HG03196 (cell line): ENCODE measurements at regions not wholly inside any gene's neighbourhood (a gene's known extent, or its start where the extent isn't known, plus 50 kb on each side); places are given as distances from the start of the nearest gene placed in this dataset.
"Not testable (repeated sequence)": the region's sequence is repeated elsewhere in the genome, so short reads cannot be mapped to it uniquely, and the experiment has no call there.

Experiments
- ATAC-seq: cut with Tn5 transposase; IDR thresholded peaks from one replicate; pipeline ENCODE4 v1.9.1; 2021; ENCODE audit not compliant: unreplicated experiment

DNA sequence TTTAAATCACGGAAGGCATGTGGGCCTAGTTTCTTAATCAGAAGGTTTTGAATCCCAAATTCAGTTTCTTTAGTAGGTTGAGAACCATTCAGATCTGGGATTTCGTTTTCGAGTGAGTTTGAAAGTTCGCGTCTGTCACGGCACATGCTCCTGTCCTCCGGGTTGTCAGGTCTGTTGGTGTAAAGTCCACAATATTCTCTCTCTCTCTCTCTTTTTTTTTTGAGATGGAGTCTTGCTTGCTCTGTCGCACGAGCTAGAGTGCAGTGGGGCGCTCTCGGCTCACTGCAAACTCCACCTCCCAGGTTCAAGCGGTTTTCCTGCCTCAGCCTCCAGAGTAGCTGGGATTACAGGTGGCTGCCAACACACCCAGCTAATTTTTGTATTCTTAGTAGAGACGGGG lies 4390.6 kb upstream of the TPTE start:
- not testable (repeated sequence) for ATAC-seq

DNA sequence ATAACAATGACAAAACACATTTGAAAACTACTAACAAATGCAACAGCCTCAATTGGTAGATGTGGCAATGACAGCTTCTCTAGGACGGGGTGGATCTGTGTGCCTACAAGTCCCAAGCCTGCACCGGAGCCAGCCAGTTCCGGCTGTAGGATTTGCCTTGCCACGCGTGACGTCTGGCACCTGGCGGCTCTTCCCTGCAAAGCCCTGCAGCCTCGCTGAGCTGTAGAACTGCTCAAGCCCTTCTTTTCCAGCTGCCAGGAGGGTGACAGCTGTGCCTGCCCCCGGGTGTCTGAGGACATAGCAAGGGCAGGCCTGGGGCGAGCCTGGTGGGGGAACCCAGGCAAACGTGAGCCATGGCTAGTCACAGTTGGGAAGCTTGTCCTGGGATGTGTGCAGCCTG lies 4388.0 kb upstream of the TPTE start:
- not testable (repeated sequence) for ATAC-seq

DNA sequence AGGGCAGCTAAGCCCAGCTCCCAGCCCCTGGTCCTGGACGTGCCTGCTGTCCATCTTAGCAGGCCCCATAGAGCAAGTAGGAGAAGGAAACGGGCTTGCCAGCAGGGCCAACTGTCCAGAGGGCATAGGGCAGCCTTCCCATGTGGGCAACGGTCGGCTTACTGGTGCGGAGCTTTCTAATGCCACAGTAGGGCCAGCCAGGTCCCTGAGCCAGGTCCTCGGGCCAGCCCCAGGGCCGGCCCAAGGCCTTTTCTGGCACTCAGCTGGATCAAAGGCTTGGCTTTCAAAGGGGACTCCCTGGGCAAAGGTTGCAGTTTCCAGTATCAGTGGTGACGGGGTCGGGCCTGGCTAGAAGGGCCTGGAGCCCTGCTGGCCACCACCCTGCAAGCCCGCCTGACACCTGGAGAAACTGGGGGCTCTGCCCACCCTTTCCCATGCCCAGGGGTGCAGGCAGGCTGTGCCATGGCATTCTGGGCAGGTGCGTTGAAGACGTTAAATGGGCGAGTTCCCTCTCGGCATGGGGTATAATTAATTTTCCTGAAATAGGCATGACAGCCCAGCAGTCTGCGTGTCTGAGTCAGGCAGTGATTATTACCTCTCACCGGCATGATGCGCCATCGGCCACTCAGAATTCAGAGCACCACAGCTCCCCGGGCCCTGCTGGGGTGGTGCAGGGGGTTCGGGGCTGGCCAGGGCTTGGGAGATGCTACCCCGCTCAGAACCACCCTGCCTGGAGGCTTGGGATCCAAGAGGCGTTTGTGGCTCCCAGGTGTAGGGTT lies 4387.3 kb upstream of the TPTE start:
- ATAC-seq: not testable (repeated sequence)

DNA sequence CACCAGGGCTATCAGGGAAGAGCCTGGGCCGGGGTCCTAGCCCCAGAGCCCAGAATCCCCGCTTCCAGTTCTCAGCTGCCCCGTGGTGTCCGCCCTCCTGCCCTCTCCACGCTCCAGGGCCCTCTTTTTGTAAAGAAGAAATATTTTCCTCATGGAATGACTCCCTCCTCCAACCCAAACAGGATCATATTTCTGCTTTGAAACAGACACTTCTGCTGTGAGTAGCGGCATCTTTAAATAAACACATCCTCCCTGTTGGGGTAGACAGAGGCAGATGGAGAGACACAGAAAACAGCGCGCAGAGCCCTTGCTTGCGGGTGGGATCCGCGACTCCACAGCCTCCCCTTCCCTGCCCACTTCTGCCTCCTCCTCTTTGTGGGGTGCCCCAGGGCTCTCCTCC lies 4384.7 kb upstream of the TPTE start:
- not testable (repeated sequence) for ATAC-seq

DNA sequence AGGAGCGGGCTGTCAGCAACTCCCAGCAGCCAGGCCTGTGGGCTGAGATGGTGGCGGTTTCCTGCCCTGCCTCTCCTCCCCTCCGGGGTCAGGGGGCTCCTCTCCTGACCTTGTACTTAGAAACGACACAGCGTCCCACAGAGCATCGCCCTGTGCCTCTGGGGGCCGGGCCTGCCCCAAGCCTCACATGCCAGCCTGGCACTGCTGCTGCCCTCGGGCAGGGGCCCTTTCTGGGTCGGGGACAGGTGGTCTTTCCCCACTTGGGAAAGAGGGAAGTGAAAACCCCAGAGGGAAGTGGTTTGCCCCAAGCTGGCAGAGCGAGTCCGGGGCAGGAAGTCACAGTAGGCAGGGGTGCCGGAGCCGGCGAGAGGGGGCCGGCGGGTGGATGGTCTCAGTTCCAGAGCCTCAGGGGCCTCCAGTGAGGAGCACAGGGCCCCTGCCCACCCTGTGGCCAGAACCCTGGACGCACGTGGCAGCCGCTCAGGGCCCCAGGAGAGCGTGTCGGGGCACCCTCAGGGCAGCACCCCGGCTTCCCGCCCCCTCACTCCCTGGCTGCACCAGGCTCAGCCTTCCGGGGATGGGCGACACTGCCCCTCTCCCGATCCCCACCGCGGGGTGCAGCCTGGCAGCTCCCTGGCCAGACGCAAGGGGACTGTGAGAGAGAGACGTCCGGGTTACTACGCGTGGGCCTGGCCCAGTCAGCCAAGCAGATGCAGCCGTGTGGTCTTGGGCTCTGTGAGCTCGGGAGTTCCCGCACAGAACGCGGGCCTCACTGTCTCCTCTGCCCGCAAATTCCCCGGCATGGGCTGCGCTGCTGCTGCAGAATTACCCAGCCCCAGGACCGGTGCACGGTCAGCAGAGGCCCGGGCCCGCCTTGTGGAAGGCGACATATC lies 4382.9 kb upstream of the TPTE start:
- not testable (repeated sequence) for ATAC-seq

DNA sequence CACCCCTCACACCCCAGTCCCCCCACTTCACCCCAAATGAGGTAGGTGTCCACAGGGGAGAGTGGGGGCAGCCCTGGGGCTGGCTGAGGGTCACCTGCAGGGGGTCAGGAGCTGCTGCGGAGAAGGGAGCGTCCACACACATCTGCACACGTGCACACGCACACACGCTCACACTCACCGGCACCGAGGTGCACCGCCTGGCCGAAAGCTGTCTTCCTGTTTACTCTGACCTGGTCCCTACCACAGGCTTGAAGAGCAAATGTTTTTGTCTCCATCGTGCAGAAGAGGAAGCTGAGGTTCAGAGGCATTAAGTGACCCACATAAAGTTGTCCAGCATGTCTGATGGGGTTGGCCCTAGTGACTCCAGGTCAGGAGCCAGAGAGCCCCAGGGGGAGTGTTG lies 4382.1 kb upstream of the TPTE start:
- not testable (repeated sequence) for ATAC-seq

DNA sequence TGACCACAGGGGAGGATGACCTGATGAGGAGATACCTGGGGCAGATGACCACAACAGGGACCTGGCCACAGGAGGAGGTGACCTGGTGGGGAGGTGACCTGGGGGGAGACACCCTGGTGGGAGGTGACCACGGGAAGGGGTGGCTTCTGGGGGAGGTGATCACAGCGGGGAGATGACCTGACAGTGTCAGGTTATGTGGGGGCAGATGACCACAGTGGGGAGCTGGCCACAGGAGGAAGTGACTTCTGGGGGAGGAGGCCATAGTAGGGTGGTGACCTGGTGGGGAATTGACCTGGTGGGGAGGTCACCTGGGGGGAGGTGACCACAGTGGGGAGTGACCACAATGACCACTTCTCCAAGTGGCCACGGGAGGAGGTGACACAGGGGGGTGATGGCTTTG lies 4381.5 kb upstream of the TPTE start:
- ATAC-seq: not testable (repeated sequence)

DNA sequence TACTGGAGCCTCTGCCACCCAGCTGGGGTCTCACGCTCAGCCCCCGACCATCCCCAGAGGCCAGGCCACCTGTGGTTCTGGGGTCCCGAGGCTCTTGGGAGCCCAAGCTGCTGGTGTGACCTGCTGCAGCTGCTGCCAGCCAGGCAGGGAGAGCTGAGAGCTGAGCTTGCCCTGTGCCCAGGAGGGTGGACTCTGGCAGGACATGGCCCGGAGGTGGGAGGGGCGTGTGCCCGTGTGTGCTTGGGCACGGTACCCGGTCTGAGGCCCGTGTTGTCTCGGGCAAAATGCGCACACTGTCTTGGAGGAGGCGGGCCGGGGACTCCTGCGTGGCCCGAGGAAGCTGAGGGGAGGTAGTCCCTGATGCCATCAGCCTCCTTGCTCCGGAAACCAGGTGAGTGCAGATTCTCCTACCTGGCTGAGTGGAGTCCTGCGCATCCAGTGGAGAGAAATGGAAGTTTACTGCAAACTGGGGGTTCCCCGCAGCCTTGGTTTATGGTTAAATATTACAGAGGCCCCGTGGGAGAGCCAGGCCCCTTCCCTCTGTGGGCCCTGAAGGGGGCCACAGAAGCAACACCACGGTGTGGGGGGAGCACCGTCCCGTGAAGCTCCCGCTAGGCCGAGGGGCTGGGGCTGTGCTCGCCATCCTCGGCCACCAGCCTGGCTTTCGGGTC lies 4380.8 kb upstream of the TPTE start:
- not testable (repeated sequence) for ATAC-seq

DNA sequence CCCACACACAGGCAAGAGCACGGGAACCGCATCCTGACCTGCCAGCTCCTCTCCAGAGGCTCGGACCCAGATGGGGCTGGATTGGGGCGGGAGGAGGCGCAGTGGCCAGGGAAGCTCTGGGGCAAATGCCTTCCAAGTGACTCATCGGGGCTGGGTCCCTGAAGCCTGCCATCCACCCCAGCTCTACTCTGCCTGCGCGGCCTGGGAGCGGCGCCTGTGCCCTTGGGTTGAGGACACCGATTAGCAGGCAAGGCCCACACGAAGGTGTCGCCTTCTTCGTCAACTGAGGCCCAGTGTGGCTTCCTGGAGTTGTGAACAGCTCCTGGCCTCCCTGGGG lies 4380.3 kb upstream of the TPTE start:
- not testable (repeated sequence) for ATAC-seq

DNA sequence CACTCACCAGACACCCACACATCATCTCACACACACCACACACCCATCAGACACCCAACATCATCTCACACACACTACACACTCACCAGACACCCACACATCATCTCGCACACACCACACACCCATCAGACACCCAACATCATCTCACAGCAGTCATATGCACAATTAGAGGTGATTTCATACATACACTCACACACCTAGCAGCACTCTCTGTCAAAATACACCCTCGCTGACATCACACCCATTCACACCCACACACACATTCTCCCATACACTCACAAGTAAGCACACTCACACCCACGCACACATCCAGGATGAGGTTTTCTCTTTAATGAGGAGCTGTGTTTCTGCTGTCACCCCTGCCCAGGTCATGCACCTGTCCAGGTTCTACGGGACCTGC lies 4368.2 kb upstream of the TPTE start:
- ATAC-seq: not testable (repeated sequence)

DNA sequence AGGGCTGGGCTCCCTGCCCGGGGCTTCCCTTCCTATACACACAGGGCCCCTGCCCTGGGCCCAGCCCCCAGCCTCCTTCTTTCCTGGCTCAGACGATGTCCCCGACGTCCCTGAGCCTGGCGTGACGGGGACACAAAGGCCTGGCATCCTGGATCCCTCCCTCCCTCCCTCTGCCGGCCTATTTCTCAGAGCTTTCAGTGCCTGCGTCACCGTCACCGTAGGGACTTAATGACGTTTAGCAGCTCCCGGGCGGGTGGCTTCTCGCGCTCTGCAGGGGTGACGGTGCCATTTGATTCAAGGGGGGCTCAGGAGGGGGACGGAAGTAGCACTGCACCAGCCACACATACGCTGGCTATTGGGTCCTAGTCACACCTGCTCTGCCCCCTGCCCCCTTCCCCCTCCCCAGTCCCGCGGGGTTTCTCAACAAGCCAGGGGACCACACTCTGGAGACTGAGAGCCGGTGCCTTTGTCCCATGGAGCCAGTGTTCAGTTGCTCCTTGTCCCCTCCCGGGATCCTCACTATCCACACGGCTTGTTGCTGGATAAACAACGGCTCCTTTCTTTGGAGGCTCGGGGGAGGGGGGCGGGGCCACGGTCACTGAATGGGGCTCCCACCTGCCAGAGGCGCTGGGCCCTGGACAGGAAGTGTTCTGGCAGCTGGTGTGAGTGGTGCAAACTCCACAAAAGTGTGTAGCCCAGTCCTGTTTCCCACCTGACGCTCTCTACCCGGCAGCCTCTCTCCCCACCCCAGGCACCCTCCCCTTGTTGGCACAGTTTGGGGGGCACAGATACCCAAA lies 4366.7 kb upstream of the TPTE start:
- not testable (repeated sequence) for ATAC-seq

DNA sequence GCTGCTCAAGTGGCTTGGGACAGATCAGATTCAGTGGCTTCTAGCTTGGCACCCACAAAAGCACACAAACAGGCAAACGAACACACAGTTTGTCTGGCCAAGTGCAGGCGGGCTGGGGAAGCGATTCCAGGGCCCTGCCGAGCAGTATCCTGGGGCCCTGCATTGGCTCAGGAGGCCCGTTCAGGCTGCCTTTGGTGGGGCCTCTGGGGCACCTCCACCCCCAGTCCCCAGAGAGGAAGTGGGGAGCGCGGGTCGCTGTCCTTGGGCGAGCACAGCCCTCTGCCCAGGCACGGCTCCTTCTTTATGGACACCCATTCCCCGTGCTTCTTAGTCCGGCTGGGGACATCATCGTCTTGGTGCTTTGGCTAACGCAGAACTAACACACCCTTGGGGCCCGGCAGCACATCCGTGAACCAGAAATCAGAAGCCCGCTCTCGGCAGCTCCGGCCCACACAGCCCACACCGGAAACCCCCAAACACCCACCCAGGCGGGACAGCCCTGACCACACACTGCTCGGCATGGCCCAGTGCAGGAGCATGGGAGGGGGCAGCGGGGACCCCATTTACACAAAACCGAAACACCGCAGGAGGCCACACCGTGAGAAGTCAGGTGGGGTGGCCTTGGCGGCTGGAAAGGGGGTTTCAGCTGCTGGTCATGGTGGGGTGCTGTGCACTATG lies 4364.5 kb upstream of the TPTE start:
- ATAC-seq: not testable (repeated sequence)

DNA sequence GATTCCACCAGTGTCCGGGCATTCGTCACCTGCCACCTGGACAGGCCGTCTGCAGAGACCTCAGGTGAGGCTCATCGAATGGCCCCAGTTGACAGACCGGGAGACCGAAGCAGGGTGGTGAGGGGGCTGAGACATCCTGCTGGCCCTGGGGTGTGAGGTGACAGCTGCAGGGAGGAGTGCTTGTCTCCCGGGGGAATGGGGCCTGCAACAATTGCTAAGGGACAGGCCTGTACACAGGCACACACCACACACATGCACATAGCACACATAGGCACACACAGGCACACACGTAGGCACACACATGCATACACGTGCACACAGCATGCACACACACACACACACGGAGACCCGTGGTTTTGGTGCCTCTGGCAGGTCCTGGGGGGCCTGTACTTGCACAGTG lies 4363.9 kb upstream of the TPTE start:
- ATAC-seq: not testable (repeated sequence)

DNA sequence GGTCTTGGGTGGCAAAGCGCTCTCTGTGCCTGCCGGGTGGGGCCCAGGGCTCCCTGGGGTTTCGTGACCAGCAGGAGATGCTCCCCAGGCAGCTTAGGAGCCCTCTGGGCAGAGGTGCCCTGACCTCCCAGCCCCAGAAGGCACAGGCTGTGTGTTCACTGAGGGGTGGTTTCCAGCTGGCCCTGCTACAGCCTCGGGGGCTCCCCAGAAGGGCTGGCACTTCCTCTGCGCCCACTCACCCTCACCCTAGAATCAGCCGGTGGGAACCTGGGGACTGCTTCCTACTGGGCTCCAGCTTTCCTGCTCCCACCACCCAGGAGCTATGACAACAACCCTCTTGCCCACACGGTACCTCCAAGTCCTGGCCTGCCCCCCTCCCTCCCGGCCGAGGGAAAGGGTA lies 4363.2 kb upstream of the TPTE start:
- ATAC-seq: not testable (repeated sequence)
